Lower leg skin (tissue), 3 donors: ENCODE measurements at regions not wholly inside any gene's neighbourhood (a gene's known extent, or its start where the extent isn't known, plus 50 kb on each side); places are given as distances from the start of the nearest gene placed in this dataset.

Source experiments
- CTCF ChIP-seq, 3 donors: fragments of 450-650 bp; IDR thresholded peaks; one replicate each; pipeline ENCODE4 v1.5.1; 2016; ENCODE audit warnings: antibody characterized with exemption in 3 of 3, mild to moderate bottlenecking in 3 of 3, moderate library complexity in 2 of 3
- POLR2A ChIP-seq, 2 donors: fragments of 450-650 bp; IDR thresholded peaks; one replicate each; pipeline ENCODE4 v1.6.1; 2016 to 2017; ENCODE audit warnings: antibody characterized with exemption in 2 of 2, mild to moderate bottlenecking in 1 of 2, moderate library complexity in 1 of 2

DNA sequence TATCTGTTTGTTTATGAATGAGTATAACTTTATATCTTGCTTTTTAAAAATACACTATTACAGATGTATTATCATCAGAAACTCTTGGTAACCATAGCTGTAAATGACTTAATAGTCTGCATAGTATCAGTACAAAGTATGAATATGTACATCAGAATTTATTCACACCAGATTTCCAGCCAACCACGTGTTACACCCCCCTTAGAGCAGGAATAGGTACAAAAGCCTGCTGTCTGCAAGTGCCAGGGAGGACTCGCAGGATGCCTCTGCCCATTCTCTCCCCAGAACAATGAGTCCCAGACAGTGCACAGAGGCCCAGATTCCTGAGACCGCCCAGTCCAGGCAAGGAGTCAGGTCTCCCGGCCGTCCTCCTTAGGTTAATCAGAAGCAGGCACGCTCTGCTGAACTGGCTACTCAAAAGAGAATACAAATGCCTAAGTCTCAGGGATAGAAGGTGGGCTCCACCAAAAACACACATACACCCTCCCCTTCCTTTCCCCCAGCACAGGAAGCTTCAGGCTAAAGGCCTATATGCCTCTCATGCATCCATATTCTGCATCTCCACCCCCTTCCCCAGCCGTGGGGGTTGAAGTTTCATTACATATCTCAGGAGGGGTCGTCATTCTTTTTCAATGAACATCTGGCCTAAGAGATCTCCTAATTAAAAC is 159.1 kb upstream of the CDH11 start:
- TF ChIP-seq CTCF (IDR thresholded peaks at IDR 0.05) (no peak), POLR2A (IDR thresholded peaks at IDR 0.05) (no peak)
